ENCODE measurements at regions not wholly inside any gene's neighbourhood (a gene's known extent, or its start where the extent isn't known, plus 50 kb on each side); places are given as distances from the start of the nearest gene placed in this dataset.

- TF ChIP-seq EZH2phosphoT487 (IDR thresholded peaks at IDR 0.05; ENCODE audit: borderline replicate concordance): no peak
- TF ChIP-seq, protein P1, sequence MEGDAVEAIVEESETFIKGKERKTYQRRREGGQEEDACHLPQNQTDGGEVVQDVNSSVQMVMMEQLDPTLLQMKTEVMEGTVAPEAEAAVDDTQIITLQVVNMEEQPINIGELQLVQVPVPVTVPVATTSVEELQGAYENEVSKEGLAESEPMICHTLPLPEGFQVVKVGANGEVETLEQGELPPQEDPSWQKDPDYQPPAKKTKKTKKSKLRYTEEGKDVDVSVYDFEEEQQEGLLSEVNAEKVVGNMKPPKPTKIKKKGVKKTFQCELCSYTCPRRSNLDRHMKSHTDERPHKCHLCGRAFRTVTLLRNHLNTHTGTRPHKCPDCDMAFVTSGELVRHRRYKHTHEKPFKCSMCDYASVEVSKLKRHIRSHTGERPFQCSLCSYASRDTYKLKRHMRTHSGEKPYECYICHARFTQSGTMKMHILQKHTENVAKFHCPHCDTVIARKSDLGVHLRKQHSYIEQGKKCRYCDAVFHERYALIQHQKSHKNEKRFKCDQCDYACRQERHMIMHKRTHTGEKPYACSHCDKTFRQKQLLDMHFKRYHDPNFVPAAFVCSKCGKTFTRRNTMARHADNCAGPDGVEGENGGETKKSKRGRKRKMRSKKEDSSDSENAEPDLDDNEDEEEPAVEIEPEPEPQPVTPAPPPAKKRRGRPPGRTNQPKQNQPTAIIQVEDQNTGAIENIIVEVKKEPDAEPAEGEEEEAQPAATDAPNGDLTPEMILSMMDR (conservative IDR thresholded peaks at IDR 0.05; ENCODE audit: low read length): no peak
Observed at GRCh38 chr2:8178911-8179310, 502.9 kb upstream of the ID2 start.

Data from Loucy (cell line).